ENCODE measurements at regions not wholly inside any gene's neighbourhood (a gene's known extent, or its start where the extent isn't known, plus 50 kb on each side); places are given as distances from the start of the nearest gene placed in this dataset.

DNA sequence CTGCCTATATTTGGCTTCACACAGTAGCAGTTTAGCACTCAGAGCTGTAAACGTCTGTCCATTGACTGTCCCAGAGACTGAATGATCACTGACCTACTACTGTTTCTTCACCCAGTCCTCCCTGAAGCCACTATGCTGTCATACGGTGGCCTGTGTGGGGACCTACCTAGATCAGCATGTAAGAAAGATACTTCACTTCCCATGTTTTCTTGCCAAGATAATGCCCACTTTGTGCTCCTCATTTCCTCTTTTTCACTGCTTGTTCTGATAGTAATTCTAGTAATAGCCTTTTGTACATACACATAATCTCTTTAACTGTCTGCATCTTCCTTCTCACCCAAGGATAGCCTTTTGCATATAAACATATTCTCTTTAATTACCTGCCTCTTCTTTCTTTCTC lies 109.9 kb upstream of the TIAM2 start:
- TF ChIP-seq, protein P1, sequence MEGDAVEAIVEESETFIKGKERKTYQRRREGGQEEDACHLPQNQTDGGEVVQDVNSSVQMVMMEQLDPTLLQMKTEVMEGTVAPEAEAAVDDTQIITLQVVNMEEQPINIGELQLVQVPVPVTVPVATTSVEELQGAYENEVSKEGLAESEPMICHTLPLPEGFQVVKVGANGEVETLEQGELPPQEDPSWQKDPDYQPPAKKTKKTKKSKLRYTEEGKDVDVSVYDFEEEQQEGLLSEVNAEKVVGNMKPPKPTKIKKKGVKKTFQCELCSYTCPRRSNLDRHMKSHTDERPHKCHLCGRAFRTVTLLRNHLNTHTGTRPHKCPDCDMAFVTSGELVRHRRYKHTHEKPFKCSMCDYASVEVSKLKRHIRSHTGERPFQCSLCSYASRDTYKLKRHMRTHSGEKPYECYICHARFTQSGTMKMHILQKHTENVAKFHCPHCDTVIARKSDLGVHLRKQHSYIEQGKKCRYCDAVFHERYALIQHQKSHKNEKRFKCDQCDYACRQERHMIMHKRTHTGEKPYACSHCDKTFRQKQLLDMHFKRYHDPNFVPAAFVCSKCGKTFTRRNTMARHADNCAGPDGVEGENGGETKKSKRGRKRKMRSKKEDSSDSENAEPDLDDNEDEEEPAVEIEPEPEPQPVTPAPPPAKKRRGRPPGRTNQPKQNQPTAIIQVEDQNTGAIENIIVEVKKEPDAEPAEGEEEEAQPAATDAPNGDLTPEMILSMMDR (IDR thresholded peaks at IDR 0.05; ENCODE audit: borderline replicate concordance) = no peak
- Histone ChIP-seq H3K36me3 (no peaks in the 10 kb centered on the region), H3K27me3 (ENCODE audit: low read depth) (no peaks in the 10 kb centered on the region), H3K27ac (replicated peaks) (no peak overlapping the region), H3K4me3 (no peak overlapping the region), H3K9me3 (replicated peaks) (no peaks in the 10 kb centered on the region), H3K4me1 (peaks cover 18% of the 10 kb centered on the region)
- DNase-seq = no peak
- intact Hi-C loops (cut with micrococcal nuclease) = no loop called here

DNA sequence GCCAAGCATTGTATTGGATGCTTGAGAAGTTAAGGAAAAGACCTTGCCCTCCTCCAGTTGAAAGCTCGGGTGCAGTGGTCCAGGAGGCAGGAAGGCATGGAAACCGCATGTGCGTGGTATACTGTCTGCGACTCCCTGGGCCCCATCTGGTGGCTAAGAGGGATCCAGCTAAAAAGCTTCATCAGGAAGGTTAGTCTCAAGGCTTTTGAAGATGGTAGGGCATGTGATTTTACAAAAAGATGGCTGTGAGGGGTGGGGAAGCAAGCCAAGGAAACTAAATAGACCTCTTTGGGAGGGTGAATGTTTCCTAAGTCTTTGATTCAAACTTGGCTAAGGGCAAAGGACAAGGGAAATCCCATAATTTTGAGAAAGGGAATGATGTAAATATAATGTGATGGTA lies 109.1 kb upstream of the TIAM2 start:
- Histone ChIP-seq H3K9me3 (replicated peaks) (no peaks in the 10 kb centered on the region), H3K27ac (replicated peaks) (no peak overlapping the region)

DNA sequence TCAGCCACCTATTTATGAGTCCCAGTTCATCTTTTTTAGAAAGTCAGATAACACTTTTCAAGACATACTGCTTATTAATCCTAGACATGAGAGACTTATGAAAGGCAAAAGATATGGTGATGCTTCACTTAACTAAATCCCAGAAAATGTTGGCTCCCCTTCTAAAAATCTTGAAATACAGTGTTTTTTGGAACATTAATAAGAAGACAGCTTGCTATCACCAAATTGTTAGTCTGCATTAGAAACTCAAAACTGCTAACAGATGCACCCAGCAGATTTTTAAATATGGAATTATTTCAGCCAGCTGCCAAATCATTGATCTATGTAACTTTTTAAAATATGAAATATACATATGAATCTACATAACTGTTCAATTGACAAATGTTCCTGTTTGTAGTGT lies 108.6 kb upstream of the TIAM2 start:
- H3K27me3 ChIP-seq (ENCODE audit: low read depth) = no peaks in the 10 kb centered on the region
- TF ChIP-seq, protein P1 (IDR thresholded peaks at IDR 0.05; ENCODE audit: borderline replicate concordance) = no peak
- H3K36me3 ChIP-seq = no peaks in the 10 kb centered on the region
- H3K27ac ChIP-seq (replicated peaks) = no peak overlapping the region
- no peak overlapping the region for H3K4me3 ChIP-seq
- intact Hi-C loops (cut with micrococcal nuclease) = no loop called here
- H3K4me1 ChIP-seq = peaks cover 26% of the 10 kb centered on the region
- no peak for DNase-seq
- no peaks in the 10 kb centered on the region for H3K9me3 ChIP-seq (replicated peaks)

More for the DNA sequence above, 109.1 kb upstream of the TIAM2 start:
- Histone ChIP-seq H3K4me3 (no peak overlapping the region), H3K27me3 (ENCODE audit: low read depth) (no peaks in the 10 kb centered on the region), H3K4me1 (peaks cover 21% of the 10 kb centered on the region), H3K36me3 (no peaks in the 10 kb centered on the region)
- TF ChIP-seq, protein P1 (IDR thresholded peaks at IDR 0.05; ENCODE audit: borderline replicate concordance) = no peak
- DNase-seq = no peak
- intact Hi-C loops (cut with micrococcal nuclease) = no loop called here

DNA sequence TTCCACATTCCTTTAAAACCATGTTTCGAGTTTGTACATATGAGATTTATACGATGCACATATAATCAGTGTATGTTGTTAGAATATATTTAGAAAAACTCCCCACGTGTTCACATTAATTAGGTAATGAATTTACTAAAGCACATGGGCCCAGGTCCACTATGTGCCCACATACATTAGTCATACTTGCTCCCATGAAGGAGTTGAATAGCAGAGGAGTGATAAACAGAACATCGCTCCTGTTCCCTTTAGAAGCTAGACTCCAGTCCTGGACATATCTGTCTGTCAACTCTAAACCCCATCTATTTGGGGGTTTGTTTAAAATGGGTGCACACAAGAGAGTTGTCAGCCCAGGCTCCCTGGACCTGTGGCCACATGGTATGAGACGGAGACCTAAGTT lies 108.1 kb upstream of the TIAM2 start:
- H3K36me3 ChIP-seq = no peaks in the 10 kb centered on the region
- intact Hi-C loops (cut with micrococcal nuclease) = no loop called here
- H3K9me3 ChIP-seq (replicated peaks) = no peaks in the 10 kb centered on the region
- H3K4me3 ChIP-seq = no peak overlapping the region
- H3K27ac ChIP-seq (replicated peaks) = no peak overlapping the region
- peaks cover 32% of the 10 kb centered on the region for H3K4me1 ChIP-seq
- DNase-seq = no peak
- TF ChIP-seq, protein P1 (IDR thresholded peaks at IDR 0.05; ENCODE audit: borderline replicate concordance) = no peak
- no peaks in the 10 kb centered on the region for H3K27me3 ChIP-seq (ENCODE audit: low read depth)

DNA sequence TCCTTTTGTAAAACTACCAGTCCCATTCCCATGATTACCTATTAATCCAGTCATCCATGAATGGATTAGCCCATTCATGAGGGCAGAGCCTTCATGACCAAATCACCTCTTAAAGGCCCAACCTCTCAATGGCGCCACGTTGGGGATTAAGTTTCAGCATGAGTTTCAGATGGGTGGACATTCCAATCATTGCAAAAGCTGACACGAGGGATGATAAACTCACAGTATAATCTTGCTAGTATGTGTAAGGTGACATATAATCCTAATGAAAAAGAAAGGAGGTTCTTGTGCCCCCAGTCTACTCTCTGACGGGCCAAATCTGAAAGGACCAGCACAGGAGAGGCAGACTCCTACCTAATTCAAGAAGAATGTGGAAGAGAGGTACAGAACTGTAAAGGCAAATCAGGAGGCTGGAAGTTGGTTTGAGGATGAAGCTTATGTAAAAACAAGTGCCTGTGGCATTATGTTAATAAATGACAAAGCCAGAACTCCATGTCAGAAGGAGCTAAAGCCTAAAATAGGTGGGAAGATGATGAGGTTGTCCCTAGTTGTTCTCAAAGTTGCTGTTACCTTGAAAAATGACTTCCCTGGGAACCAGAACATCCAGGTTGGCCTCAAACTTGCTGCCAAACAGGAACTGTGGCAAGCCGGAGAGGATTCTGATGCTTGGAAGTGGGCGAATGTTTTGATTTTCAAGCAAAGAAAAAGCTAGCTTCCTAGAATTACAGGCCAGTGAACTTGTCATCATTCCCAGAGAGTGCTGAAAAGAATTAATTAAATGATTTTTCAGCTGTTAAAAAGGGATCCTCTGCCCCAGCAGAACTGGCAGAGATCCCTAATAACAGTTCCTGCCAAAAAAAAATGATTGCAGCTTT lies 106.5 kb upstream of the TIAM2 start:
- H3K4me3 ChIP-seq = no peak overlapping the region
- H3K27ac ChIP-seq (replicated peaks) = no peak overlapping the region
- no peaks in the 10 kb centered on the region for H3K9me3 ChIP-seq (replicated peaks)
- peaks cover 48% of the 10 kb centered on the region for H3K4me1 ChIP-seq
- intact Hi-C loops (cut with micrococcal nuclease) = no loop called here
- TF ChIP-seq, protein P1 (IDR thresholded peaks at IDR 0.05; ENCODE audit: borderline replicate concordance) = no peak
- no peaks in the 10 kb centered on the region for H3K27me3 ChIP-seq (ENCODE audit: low read depth)
- no peaks in the 10 kb centered on the region for H3K36me3 ChIP-seq
- DNase-seq = no peak
